GM23338 (cell line): ENCODE measurements at regions not wholly inside any gene's neighbourhood (a gene's known extent, or its start where the extent isn't known, plus 50 kb on each side); places are given as distances from the start of the nearest gene placed in this dataset.

ENCODE experiments used
- ATAC-seq: fragments of 200-7000 bp; cut with Tn5 transposase; 3 replicates; pipeline ENCODE4 v1.9.1; 2020
- DNase-seq: peaks from one replicate; pipeline ENCODE4 v3.0.0-alpha.2; 2015; ENCODE audit warnings: low spot score
- H2AFZ ChIP-seq: fragments of 200-600 bp; sonication (generic); 2 replicates; pipeline ENCODE4 v1.8.0; 2016; ENCODE audit warnings: antibody characterized with exemption, mild to moderate bottlenecking, moderate library complexity
- H3F3A ChIP-seq: fragments of 200-600 bp; sonication (generic); replicated peaks from 2 replicates; pipeline ENCODE4 v1.8.0; 2017; ENCODE audit warnings: antibody characterized with exemption, mixed run types, low read depth
- H3K27ac ChIP-seq: fragments of 200-600 bp; sonication (generic); 2 replicates; pipeline ENCODE4 v1.6.1; 2016; ENCODE audit warnings: low read depth
- H3K27me3 ChIP-seq: fragments of 200-600 bp; sonication (generic); 2 replicates; pipeline ENCODE4 v1.8.0; 2016; ENCODE audit warnings: mild to moderate bottlenecking, mixed run types, moderate library complexity; ENCODE audit not compliant: insufficient read depth
- H3K36me3 ChIP-seq: fragments of 200-600 bp; sonication (generic); 2 replicates; pipeline ENCODE4 v1.8.0; 2016; ENCODE audit warnings: mild to moderate bottlenecking; ENCODE audit not compliant: insufficient read depth
- H3K4me1 ChIP-seq: fragments of 200-600 bp; sonication (generic); 2 replicates; pipeline ENCODE4 v1.8.0; 2016; ENCODE audit warnings: mild to moderate bottlenecking, moderate library complexity; ENCODE audit not compliant: insufficient read depth
- H3K4me2 ChIP-seq: fragments of 200-600 bp; sonication (generic); 2 replicates; pipeline ENCODE4 v1.7.1; 2017; ENCODE audit warnings: mixed run types
- H3K4me3 ChIP-seq: fragments of 200-600 bp; sonication (generic); 2 replicates; pipeline ENCODE4 v1.6.1; 2016; ENCODE audit warnings: mixed run types
- H3K79me2 ChIP-seq: fragments of 200-600 bp; sonication (generic); replicated peaks from 2 replicates; pipeline ENCODE4 v1.8.0; 2017; ENCODE audit warnings: mild to moderate bottlenecking; ENCODE audit not compliant: insufficient read depth
- H3K9me2 ChIP-seq: fragments of 200-600 bp; sonication (generic); 2 replicates; pipeline ENCODE4 v1.8.0; 2017; ENCODE audit not compliant: insufficient read depth
- H4K20me1 ChIP-seq: fragments of 200-600 bp; sonication (generic); replicated peaks from 2 replicates; pipeline ENCODE4 v1.8.0; 2017; ENCODE audit warnings: mild to moderate bottlenecking; ENCODE audit not compliant: insufficient read depth
- H3K27ac Mint-ChIP-seq: 2 replicates; pipeline ENCODE4 v1.8.0; 2020; ENCODE audit warnings: inconsistent platforms, mild to moderate bottlenecking, moderate library complexity, mixed read lengths
- H3K27me3 Mint-ChIP-seq: 3 replicates; pipeline ENCODE4 v1.8.0; 2022; ENCODE audit warnings: low read depth, mild to moderate bottlenecking, moderate library complexity, mixed read lengths, inconsistent platforms; ENCODE audit not compliant: insufficient read depth, poor library complexity
- H3K36me3 Mint-ChIP-seq: 3 replicates; pipeline ENCODE4 v1.8.0; 2021; ENCODE audit warnings: low read depth, mild to moderate bottlenecking, inconsistent platforms, moderate library complexity, mixed read lengths
- H3K4me1 Mint-ChIP-seq: 3 replicates; pipeline ENCODE4 v1.8.0; 2020; ENCODE audit warnings: mild to moderate bottlenecking, inconsistent platforms, mixed read lengths
- H3K4me3 Mint-ChIP-seq: 3 replicates; pipeline ENCODE4 v1.8.0; 2021; ENCODE audit warnings: moderate library complexity, mild to moderate bottlenecking, inconsistent platforms, mixed read lengths
- H3K9me3 Mint-ChIP-seq: 3 replicates; pipeline ENCODE4 v1.8.0; 2020; ENCODE audit warnings: moderate library complexity, mild to moderate bottlenecking, inconsistent platforms, mixed read lengths
- CREB1 ChIP-seq: fragments of 250-450 bp; sonication (Bioruptor Pico); IDR thresholded peaks from 2 replicates; pipeline ENCODE4 v1.5.0; 2020; ENCODE audit warnings: low read depth, mild to moderate bottlenecking, moderate library complexity
- EZH2 ChIP-seq: fragments of 200-600 bp; sonication (generic); IDR thresholded peaks from one replicate; pipeline ENCODE4 v1.8.0; 2017; ENCODE audit warnings: antibody characterized with exemption, mild to moderate bottlenecking, low read depth; ENCODE audit not compliant: unreplicated experiment
- EZH2phosphoT487 ChIP-seq: fragments of 200-600 bp; sonication (generic); IDR thresholded peaks from one replicate; pipeline ENCODE4 v1.8.1; 2018; ENCODE audit warnings: antibody characterized with exemption; ENCODE audit not compliant: unreplicated experiment
- JUNB ChIP-seq: IDR thresholded peaks from one replicate; pipeline ENCODE4 v1.6.1; 2016; ENCODE audit warnings: antibody characterized with exemption; ENCODE audit not compliant: unreplicated experiment
- NANOG ChIP-seq: IDR thresholded peaks from 2 replicates; pipeline ENCODE4 v1.6.1; 2016; ENCODE audit warnings: antibody characterized with exemption, borderline replicate concordance
- POLR2AphosphoS5 ChIP-seq: IDR thresholded peaks from 2 replicates; pipeline ENCODE4 v1.6.1; 2016; ENCODE audit warnings: antibody characterized with exemption, low read depth
- STAT1 ChIP-seq: IDR thresholded peaks from one replicate; pipeline ENCODE4 v1.6.1; 2016; ENCODE audit warnings: antibody characterized with exemption; ENCODE audit not compliant: unreplicated experiment
- ZNF114 ChIP-seq: fragments of 250-450 bp; sonication (Bioruptor Pico); IDR thresholded peaks from 2 replicates; pipeline ENCODE4 v1.5.0; 2020; ENCODE audit warnings: mild to moderate bottlenecking, moderate library complexity
- ZNF331 ChIP-seq: fragments of 250-450 bp; sonication (Bioruptor Pico); IDR thresholded peaks from 2 replicates; pipeline ENCODE4 v1.5.0; 2020; ENCODE audit warnings: low read depth, mild to moderate bottlenecking, moderate library complexity
- TF ChIP-seq, protein P1 (sequence below): IDR thresholded peaks from one replicate; pipeline ENCODE4 v1.6.1; 2018; ENCODE audit warnings: antibody characterized with exemption; ENCODE audit not compliant: unreplicated experiment
- TF ChIP-seq, protein P2 (sequence below): IDR thresholded peaks from 2 replicates; pipeline ENCODE4 v1.6.1; 2016; ENCODE audit warnings: antibody characterized with exemption
- TF ChIP-seq, protein P3 (sequence below), 2 experiments: fragments of 200-600 bp in 1 of 2; sonication (generic) in 1 of 2; conservative IDR thresholded peaks; 2 replicates each; pipeline versions ENCODE4 v1.5.1 to v1.6.1; 2016 to 2017; ENCODE audit warnings: antibody characterized with exemption in 2 of 2, low read depth in 2 of 2, mild to moderate bottlenecking in 2 of 2, moderate library complexity in 1 of 2
- TF ChIP-seq, protein P4 (sequence below): fragments of 250-450 bp; sonication (Bioruptor Pico); IDR thresholded peaks from 2 replicates; pipeline ENCODE4 v1.5.0; 2020; ENCODE audit warnings: mild to moderate bottlenecking, moderate library complexity

DNA sequence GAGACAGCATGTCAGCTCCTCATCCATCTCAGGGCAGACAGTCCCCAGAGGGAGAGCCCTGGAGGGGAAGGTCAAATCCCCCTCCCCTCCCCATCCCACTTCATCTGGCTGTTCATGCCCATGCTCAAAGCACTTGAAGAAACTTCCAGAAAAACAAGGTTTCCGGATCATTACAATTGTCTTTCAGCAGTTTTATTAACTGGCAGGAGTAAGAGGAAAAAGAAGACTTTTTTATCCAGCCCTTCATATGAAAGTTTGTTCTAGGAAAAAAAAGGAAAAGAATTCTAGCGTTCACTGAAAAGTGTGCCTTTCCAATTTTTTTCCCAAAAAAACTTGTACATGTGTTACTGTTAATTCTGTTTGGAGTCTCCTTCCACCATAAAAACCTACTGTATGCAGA is 145.7 kb upstream of the TIAM1 start:
- Mint-ChIP-seq H3K36me3 (peaks cover 17% of the 10 kb centered on the region), H3K4me1 (no peaks in the 10 kb centered on the region; the same call in 2 of the 3 replicates), H3K27ac (no peak overlapping the region), H3K9me3 (peaks cover 21% of the 10 kb centered on the region), H3K27me3 (peaks cover 17% of the 10 kb centered on the region), H3K4me3 (no peak overlapping the region)
- Histone ChIP-seq H3K27me3 (no peaks in the 10 kb centered on the region), H2AFZ (no peak overlapping the region), H3K4me2 (no peak overlapping the region), H3K4me1 (no peaks in the 10 kb centered on the region), H3K4me3 (no peak overlapping the region), H3K36me3 (no peaks in the 10 kb centered on the region), H3K79me2 (peaks cover 10% of the 10 kb centered on the region; the same call in 1 of the 2 replicates), H3K9me2 (no peaks in the 10 kb centered on the region), H3F3A (no peaks in the 10 kb centered on the region), H3K27ac (no peak overlapping the region), H4K20me1 (no peaks in the 10 kb centered on the region; the same call in 1 of the 2 replicates)
- DNase-seq (no peak), ATAC-seq (no peak)
- no peak for TF ChIP-seq JUNB
- no peak for TF ChIP-seq CREB1
- TF ChIP-seq, protein P1, sequence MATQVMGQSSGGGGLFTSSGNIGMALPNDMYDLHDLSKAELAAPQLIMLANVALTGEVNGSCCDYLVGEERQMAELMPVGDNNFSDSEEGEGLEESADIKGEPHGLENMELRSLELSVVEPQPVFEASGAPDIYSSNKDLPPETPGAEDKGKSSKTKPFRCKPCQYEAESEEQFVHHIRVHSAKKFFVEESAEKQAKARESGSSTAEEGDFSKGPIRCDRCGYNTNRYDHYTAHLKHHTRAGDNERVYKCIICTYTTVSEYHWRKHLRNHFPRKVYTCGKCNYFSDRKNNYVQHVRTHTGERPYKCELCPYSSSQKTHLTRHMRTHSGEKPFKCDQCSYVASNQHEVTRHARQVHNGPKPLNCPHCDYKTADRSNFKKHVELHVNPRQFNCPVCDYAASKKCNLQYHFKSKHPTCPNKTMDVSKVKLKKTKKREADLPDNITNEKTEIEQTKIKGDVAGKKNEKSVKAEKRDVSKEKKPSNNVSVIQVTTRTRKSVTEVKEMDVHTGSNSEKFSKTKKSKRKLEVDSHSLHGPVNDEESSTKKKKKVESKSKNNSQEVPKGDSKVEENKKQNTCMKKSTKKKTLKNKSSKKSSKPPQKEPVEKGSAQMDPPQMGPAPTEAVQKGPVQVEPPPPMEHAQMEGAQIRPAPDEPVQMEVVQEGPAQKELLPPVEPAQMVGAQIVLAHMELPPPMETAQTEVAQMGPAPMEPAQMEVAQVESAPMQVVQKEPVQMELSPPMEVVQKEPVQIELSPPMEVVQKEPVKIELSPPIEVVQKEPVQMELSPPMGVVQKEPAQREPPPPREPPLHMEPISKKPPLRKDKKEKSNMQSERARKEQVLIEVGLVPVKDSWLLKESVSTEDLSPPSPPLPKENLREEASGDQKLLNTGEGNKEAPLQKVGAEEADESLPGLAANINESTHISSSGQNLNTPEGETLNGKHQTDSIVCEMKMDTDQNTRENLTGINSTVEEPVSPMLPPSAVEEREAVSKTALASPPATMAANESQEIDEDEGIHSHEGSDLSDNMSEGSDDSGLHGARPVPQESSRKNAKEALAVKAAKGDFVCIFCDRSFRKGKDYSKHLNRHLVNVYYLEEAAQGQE = no peak
- TF ChIP-seq, protein P2, sequence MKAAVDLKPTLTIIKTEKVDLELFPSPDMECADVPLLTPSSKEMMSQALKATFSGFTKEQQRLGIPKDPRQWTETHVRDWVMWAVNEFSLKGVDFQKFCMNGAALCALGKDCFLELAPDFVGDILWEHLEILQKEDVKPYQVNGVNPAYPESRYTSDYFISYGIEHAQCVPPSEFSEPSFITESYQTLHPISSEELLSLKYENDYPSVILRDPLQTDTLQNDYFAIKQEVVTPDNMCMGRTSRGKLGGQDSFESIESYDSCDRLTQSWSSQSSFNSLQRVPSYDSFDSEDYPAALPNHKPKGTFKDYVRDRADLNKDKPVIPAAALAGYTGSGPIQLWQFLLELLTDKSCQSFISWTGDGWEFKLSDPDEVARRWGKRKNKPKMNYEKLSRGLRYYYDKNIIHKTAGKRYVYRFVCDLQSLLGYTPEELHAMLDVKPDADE = no peak
- no peak for TF ChIP-seq EZH2phosphoT487
- no peak for TF ChIP-seq ZNF331 (CRISPR knock-in tag)
- no peak for TF ChIP-seq NANOG
- no peak for TF ChIP-seq STAT1
- no peak for TF ChIP-seq EZH2
- TF ChIP-seq ZNF114 (CRISPR knock-in tag) = no peak
- TF ChIP-seq POLR2AphosphoS5 = no peak
- TF ChIP-seq, protein P3, sequence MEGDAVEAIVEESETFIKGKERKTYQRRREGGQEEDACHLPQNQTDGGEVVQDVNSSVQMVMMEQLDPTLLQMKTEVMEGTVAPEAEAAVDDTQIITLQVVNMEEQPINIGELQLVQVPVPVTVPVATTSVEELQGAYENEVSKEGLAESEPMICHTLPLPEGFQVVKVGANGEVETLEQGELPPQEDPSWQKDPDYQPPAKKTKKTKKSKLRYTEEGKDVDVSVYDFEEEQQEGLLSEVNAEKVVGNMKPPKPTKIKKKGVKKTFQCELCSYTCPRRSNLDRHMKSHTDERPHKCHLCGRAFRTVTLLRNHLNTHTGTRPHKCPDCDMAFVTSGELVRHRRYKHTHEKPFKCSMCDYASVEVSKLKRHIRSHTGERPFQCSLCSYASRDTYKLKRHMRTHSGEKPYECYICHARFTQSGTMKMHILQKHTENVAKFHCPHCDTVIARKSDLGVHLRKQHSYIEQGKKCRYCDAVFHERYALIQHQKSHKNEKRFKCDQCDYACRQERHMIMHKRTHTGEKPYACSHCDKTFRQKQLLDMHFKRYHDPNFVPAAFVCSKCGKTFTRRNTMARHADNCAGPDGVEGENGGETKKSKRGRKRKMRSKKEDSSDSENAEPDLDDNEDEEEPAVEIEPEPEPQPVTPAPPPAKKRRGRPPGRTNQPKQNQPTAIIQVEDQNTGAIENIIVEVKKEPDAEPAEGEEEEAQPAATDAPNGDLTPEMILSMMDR (conservative IDR thresholded peaks at IDR 0.05; ENCODE audit: low read depth in 2 of 2) = no peak
- TF ChIP-seq, protein P4, sequence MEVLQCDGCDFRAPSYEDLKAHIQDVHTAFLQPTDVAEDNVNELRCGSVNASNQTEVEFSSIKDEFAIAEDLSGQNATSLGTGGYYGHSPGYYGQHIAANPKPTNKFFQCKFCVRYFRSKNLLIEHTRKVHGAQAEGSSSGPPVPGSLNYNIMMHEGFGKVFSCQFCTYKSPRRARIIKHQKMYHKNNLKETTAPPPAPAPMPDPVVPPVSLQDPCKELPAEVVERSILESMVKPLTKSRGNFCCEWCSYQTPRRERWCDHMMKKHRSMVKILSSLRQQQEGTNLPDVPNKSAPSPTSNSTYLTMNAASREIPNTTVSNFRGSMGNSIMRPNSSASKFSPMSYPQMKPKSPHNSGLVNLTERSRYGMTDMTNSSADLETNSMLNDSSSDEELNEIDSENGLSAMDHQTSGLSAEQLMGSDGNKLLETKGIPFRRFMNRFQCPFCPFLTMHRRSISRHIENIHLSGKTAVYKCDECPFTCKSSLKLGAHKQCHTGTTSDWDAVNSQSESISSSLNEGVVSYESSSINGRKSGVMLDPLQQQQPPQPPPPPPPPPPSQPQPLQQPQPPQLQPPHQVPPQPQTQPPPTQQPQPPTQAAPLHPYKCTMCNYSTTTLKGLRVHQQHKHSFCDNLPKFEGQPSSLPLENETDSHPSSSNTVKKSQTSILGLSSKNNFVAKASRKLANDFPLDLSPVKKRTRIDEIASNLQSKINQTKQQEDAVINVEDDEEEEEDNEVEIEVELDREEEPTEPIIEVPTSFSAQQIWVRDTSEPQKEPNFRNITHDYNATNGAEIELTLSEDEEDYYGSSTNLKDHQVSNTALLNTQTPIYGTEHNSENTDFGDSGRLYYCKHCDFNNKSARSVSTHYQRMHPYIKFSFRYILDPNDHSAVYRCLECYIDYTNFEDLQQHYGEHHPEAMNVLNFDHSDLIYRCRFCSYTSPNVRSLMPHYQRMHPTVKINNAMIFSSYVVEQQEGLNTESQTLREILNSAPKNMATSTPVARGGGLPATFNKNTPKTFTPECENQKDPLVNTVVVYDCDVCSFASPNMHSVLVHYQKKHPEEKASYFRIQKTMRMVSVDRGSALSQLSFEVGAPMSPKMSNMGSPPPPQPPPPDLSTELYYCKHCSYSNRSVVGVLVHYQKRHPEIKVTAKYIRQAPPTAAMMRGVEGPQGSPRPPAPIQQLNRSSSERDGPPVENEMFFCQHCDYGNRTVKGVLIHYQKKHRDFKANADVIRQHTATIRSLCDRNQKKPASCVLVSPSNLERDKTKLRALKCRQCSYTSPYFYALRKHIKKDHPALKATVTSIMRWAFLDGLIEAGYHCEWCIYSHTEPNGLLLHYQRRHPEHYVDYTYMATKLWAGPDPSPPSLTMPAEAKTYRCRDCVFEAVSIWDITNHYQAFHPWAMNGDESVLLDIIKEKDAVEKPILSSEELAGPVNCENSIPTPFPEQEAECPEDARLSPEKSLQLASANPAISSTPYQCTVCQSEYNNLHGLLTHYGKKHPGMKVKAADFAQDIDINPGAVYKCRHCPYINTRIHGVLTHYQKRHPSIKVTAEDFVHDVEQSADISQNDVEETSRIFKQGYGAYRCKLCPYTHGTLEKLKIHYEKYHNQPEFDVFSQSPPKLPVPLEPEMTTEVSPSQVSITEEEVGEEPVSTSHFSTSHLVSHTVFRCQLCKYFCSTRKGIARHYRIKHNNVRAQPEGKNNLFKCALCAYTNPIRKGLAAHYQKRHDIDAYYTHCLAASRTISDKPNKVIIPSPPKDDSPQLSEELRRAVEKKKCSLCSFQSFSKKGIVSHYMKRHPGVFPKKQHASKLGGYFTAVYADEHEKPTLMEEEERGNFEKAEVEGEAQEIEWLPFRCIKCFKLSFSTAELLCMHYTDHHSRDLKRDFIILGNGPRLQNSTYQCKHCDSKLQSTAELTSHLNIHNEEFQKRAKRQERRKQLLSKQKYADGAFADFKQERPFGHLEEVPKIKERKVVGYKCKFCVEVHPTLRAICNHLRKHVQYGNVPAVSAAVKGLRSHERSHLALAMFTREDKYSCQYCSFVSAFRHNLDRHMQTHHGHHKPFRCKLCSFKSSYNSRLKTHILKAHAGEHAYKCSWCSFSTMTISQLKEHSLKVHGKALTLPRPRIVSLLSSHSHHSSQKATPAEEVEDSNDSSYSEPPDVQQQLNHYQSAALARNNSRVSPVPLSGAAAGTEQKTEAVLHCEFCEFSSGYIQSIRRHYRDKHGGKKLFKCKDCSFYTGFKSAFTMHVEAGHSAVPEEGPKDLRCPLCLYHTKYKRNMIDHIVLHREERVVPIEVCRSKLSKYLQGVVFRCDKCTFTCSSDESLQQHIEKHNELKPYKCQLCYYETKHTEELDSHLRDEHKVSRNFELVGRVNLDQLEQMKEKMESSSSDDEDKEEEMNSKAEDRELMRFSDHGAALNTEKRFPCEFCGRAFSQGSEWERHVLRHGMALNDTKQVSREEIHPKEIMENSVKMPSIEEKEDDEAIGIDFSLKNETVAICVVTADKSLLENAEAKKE (CRISPR knock-in tag) = no peak
